WTC11 (cell line): ENCODE measurements at regions not wholly inside any gene's neighbourhood (a gene's known extent, or its start where the extent isn't known, plus 50 kb on each side); places are given as distances from the start of the nearest gene placed in this dataset.

Source experiments
- ATAC-seq: fragments of 200-7000 bp; cut with Tn5 transposase; 2 replicates; pipeline ENCODE4 v1.10.0; 2021; ENCODE audit warnings: mild to moderate bottlenecking, moderate library complexity
- CTCF ChIA-PET: fragments of 300-600 bp; sonication (Branson Sonifier 250); formaldehyde crosslinking; loops from one replicate; lab custom pipeline; 2021; ENCODE audit warnings: antibody characterized with exemption; lab: Charles Lee
- POLR2A ChIA-PET: fragments of 350-600 bp; sonication (Branson Sonifier 250); formaldehyde crosslinking; loops from one replicate; lab custom pipeline; 2021; ENCODE audit warnings: antibody characterized with exemption; lab: Charles Lee
- DNase-seq: peaks from one replicate; pipeline ENCODE4 v3.0.0; 2021; ENCODE audit warnings: low spot score
- H3K27ac Mint-ChIP-seq: 2 replicates; pipeline ENCODE4 v1.8.0; 2021; ENCODE audit warnings: mixed read lengths
- H3K27me3 Mint-ChIP-seq: 2 replicates; pipeline ENCODE4 v1.8.0; 2021; ENCODE audit warnings: low read depth, mild to moderate bottlenecking, moderate library complexity, mixed read lengths
- H3K36me3 Mint-ChIP-seq: 2 replicates; pipeline ENCODE4 v1.8.0; 2021; ENCODE audit warnings: mixed read lengths
- H3K4me1 Mint-ChIP-seq: 2 replicates; pipeline ENCODE4 v1.8.0; 2022; ENCODE audit warnings: mixed read lengths
- H3K4me3 Mint-ChIP-seq: 2 replicates; pipeline ENCODE4 v1.8.0; 2021; ENCODE audit warnings: mild to moderate bottlenecking, moderate library complexity, mixed read lengths
- H3K9me3 Mint-ChIP-seq: 2 replicates; pipeline ENCODE4 v1.8.0; 2021; ENCODE audit warnings: mixed read lengths
- FOXK1 ChIP-seq: sonication (generic); formaldehyde crosslinking; IDR thresholded peaks from 2 replicates; pipeline ENCODE4 v1.8.0; 2022; ENCODE audit warnings: mild to moderate bottlenecking, moderate library complexity, missing genetic modification reagents
- FOXP1 ChIP-seq: sonication (generic); formaldehyde crosslinking; IDR thresholded peaks from 2 replicates; pipeline ENCODE4 v1.8.0; 2022; ENCODE audit warnings: missing genetic modification reagents, mild to moderate bottlenecking, moderate library complexity, borderline replicate concordance
- HMGA2 ChIP-seq: fragments of 250-450 bp; sonication (Bioruptor Pico); IDR thresholded peaks from 2 replicates; pipeline ENCODE4 v1.4.0; 2021; ENCODE audit warnings: mild to moderate bottlenecking, moderate library complexity
- PREB ChIP-seq: sonication (generic); formaldehyde crosslinking; IDR thresholded peaks from 2 replicates; pipeline ENCODE4 v1.8.1; 2022; ENCODE audit warnings: mild to moderate bottlenecking, missing genetic modification reagents, moderate library complexity, borderline replicate concordance
- SOX15 ChIP-seq: fragments of 250-450 bp; sonication (Bioruptor Pico); IDR thresholded peaks from 2 replicates; pipeline ENCODE4 v1.9.0; 2021; ENCODE audit warnings: mild to moderate bottlenecking
- ZNF121 ChIP-seq: sonication (generic); formaldehyde crosslinking; IDR thresholded peaks from 2 replicates; pipeline ENCODE4 v1.8.0; 2023; ENCODE audit warnings: missing genetic modification reagents
- ZNF423 ChIP-seq: fragments of 250-450 bp; sonication (Bioruptor Pico); IDR thresholded peaks from 2 replicates; pipeline ENCODE4 v2.1.2; 2022; ENCODE audit warnings: mild to moderate bottlenecking, moderate library complexity
- ZNF512 ChIP-seq: sonication (generic); formaldehyde crosslinking; IDR thresholded peaks from 2 replicates; pipeline ENCODE4 v1.8.1; 2022; ENCODE audit warnings: missing genetic modification reagents, borderline replicate concordance
- ZNF532 ChIP-seq: fragments of 250-450 bp; sonication (Bioruptor Pico); IDR thresholded peaks from 2 replicates; pipeline ENCODE4 v1.9.0; 2021; ENCODE audit warnings: mild to moderate bottlenecking, borderline replicate concordance
- TF ChIP-seq, protein P1 (sequence below): sonication (generic); formaldehyde crosslinking; IDR thresholded peaks from 2 replicates; pipeline ENCODE4 v1.8.1; 2022; ENCODE audit warnings: low read depth, mild to moderate bottlenecking, moderate library complexity, missing genetic modification reagents, borderline replicate concordance
- TF ChIP-seq, protein P2 (sequence below): sonication (generic); formaldehyde crosslinking; IDR thresholded peaks from 2 replicates; pipeline ENCODE4 v1.8.0; 2022; ENCODE audit warnings: mild to moderate bottlenecking, missing genetic modification reagents
- TF ChIP-seq, protein P3 (sequence below): fragments of 250-450 bp; sonication (Bioruptor Pico); IDR thresholded peaks from 2 replicates; pipeline ENCODE4 v1.9.0; 2021; ENCODE audit warnings: mild to moderate bottlenecking
- TF ChIP-seq, protein P4 (sequence below): sonication (generic); formaldehyde crosslinking; IDR thresholded peaks from 2 replicates; pipeline ENCODE4 v1.8.0; 2022; ENCODE audit warnings: mild to moderate bottlenecking, missing genetic modification reagents

DNA sequence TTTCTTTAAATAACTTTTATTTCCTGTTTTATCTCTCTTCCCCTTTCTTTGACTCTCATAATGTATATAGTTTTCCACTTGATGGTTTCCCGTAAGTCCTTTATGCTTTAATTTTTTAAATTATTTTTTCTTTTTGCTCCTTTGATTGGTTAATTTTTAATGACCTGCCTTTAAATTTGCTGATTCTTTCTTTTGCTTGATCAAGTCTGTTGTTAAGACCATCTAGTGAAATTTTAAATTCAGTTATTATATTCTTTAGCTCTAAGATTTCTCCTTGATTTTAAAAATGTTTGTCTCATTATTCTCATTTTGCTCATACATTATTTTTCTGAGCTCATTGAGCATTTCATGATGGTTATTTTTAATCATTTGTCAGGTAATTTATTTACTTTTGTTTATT lies 718.6 kb downstream of the METTL15 start:
- Mint-ChIP-seq H3K4me1 (peaks cover 16% of the 10 kb centered on the region), H3K4me3 (no peak overlapping the region), H3K9me3 (0 out of 2 replicates have a peak, but pooled peaks cover 3% of the 10 kb centered on the region), H3K36me3 (0 out of 2 replicates have a peak, but pooled peaks cover 2% of the 10 kb centered on the region), H3K27ac (no peak overlapping the region), H3K27me3 (no peaks in the 10 kb centered on the region)
- TF ChIP-seq ZNF512 = no peak
- TF ChIP-seq PREB (CRISPR knock-in tag) = no peak
- no peak for TF ChIP-seq SOX15 (CRISPR knock-in tag)
- no peak for DNase-seq
- ChIA-PET CTCF (no interaction called here), POLR2A (no interaction called here)
- no peak for ATAC-seq

GRCh38 chr11:28822576-28822975 lies 714.4 kb downstream of the METTL15 start:
- H3K4me1 Mint-ChIP-seq = peaks cover 6% of the 10 kb centered on the region
- DNase-seq (no peak), ATAC-seq (no peak)
- H3K4me3 Mint-ChIP-seq = no peak overlapping the region
- H3K36me3 Mint-ChIP-seq = 0 out of 2 replicates have a peak, but pooled peaks cover 2% of the 10 kb centered on the region
- no peak overlapping the region for H3K27ac Mint-ChIP-seq
- POLR2A ChIA-PET = no interaction called here
- CTCF ChIA-PET = no interaction called here
- TF ChIP-seq ZNF512 = no peak
- no peak for TF ChIP-seq FOXK1 (CRISPR knock-in tag)
- no peaks in the 10 kb centered on the region for H3K27me3 Mint-ChIP-seq
- H3K9me3 Mint-ChIP-seq = 0 out of 2 replicates have a peak, but pooled peaks cover 3% of the 10 kb centered on the region

DNA sequence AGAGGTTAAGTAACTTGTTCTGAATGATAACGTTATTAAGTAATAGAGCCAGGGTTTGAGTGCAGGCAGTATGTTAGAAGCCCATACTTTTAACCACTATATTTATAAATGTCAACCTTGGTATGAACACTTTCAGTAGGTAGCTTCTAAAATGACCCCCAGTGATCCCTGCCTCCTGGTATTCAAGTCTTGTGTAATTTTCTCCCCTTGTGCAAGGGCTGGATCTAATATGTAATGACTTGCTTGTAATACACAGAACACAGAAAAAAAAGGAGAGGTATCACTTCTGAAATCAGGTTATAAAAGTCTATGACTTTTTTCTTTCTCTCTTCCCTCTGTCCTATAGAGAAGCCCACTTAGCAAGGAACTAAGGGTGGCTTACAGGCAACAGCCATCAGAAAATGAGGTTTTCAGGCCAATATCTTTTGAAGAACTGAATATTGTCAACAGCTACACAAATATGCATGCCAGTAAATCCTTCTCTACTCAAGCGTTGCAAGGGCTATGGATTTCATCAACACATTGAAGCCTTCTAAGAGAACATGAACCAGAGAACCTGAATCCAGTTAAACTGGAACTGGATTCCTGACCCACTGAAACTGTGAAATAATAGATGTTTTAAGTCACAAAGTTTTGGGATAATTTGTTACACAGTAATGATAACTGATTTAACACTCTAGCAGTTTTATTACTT lies 712.3 kb downstream of the METTL15 start:
- Mint-ChIP-seq H3K4me3 (no peak overlapping the region), H3K9me3 (0 out of 2 replicates have a peak, but pooled peaks cover under 1% of the 10 kb centered on the region), H3K4me1 (peaks cover 6% of the 10 kb centered on the region), H3K36me3 (no peaks in the 10 kb centered on the region), H3K27ac (no peak overlapping the region), H3K27me3 (no peaks in the 10 kb centered on the region)
- no peak for DNase-seq
- POLR2A ChIA-PET = no interaction called here
- TF ChIP-seq FOXP1 (CRISPR knock-in tag) (no peak), SOX15 (CRISPR knock-in tag) (no peak), ZNF121 (CRISPR knock-in tag) (no peak), HMGA2 (CRISPR knock-in tag) (no peak)
- TF ChIP-seq, protein P1, sequence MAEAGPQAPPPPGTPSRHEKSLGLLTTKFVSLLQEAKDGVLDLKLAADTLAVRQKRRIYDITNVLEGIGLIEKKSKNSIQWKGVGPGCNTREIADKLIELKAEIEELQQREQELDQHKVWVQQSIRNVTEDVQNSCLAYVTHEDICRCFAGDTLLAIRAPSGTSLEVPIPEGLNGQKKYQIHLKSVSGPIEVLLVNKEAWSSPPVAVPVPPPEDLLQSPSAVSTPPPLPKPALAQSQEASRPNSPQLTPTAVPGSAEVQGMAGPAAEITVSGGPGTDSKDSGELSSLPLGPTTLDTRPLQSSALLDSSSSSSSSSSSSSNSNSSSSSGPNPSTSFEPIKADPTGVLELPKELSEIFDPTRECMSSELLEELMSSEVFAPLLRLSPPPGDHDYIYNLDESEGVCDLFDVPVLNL = no peak
- CTCF ChIA-PET = no interaction called here
- no peak for ATAC-seq

DNA sequence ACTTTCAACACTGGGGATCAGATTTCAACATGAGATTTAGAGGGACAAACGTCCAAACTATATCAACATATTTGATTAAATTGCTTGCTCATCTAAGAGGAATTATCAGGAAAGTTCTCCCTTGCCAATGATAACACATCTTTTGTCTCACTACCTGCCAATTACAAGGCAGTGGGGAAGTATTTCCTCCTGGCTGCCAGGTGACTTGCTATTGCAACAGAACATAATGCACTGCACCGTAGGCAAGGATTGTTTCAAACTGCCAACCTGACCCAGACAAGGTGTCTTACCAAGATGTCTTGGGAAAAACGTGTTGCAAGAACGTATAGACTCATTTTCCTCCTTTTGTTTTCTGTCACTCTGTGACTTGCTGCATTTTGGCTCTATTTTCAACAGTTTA lies 711.6 kb downstream of the METTL15 start:
- Mint-ChIP-seq H3K4me1 (peaks cover 5% of the 10 kb centered on the region), H3K27me3 (no peaks in the 10 kb centered on the region), H3K4me3 (no peak overlapping the region), H3K27ac (no peak overlapping the region), H3K9me3 (peaks cover 5% of the 10 kb centered on the region; the same call in 1 of the 2 replicates), H3K36me3 (no peaks in the 10 kb centered on the region)
- ChIA-PET CTCF (no interaction called here), POLR2A (no interaction called here)
- ATAC-seq = no peak
- DNase-seq = no peak
- TF ChIP-seq, protein P2, sequence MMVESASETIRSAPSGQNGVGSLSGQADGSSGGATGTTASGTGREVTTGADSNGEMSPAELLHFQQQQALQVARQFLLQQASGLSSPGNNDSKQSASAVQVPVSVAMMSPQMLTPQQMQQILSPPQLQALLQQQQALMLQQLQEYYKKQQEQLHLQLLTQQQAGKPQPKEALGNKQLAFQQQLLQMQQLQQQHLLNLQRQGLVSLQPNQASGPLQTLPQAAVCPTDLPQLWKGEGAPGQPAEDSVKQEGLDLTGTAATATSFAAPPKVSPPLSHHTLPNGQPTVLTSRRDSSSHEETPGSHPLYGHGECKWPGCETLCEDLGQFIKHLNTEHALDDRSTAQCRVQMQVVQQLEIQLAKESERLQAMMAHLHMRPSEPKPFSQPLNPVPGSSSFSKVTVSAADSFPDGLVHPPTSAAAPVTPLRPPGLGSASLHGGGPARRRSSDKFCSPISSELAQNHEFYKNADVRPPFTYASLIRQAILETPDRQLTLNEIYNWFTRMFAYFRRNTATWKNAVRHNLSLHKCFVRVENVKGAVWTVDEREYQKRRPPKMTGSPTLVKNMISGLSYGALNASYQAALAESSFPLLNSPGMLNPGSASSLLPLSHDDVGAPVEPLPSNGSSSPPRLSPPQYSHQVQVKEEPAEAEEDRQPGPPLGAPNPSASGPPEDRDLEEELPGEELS = no peak
- TF ChIP-seq ZNF423 (CRISPR knock-in tag) (no peak), HMGA2 (CRISPR knock-in tag) (no peak), ZNF532 (CRISPR knock-in tag) (no peak)
- TF ChIP-seq, protein P3, sequence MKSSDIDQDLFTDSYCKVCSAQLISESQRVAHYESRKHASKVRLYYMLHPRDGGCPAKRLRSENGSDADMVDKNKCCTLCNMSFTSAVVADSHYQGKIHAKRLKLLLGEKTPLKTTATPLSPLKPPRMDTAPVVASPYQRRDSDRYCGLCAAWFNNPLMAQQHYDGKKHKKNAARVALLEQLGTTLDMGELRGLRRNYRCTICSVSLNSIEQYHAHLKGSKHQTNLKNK (CRISPR knock-in tag) = no peak
- TF ChIP-seq, protein P4, sequence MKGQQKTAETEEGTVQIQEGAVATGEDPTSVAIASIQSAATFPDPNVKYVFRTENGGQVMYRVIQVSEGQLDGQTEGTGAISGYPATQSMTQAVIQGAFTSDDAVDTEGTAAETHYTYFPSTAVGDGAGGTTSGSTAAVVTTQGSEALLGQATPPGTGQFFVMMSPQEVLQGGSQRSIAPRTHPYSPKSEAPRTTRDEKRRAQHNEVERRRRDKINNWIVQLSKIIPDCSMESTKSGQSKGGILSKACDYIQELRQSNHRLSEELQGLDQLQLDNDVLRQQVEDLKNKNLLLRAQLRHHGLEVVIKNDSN (CRISPR knock-in tag) = no peak
